ENCODE measurements at regions not wholly inside any gene's neighbourhood (a gene's known extent, or its start where the extent isn't known, plus 50 kb on each side); places are given as distances from the start of the nearest gene placed in this dataset.

DNA sequence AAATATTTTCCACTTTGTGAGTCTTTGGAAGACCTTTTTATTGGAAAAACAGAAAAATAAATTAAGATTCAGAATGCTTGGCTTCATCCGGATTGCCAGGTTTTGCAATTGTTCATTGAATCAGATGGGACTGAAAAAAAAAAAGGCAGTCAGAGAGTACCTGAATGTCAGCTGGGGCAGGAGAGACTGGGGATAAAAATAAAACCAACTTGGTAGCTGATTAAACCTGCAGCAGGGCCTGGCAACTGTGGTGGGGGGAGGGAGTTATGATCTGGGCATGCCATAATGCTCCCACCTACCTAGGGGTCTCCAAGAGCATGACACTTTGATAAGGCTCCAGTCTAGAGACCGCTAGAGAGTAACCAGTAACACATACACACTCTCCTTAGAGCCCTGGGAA lies 454.4 kb downstream of the DTWD2 start (continued):
- TF ChIP-seq, protein P1, sequence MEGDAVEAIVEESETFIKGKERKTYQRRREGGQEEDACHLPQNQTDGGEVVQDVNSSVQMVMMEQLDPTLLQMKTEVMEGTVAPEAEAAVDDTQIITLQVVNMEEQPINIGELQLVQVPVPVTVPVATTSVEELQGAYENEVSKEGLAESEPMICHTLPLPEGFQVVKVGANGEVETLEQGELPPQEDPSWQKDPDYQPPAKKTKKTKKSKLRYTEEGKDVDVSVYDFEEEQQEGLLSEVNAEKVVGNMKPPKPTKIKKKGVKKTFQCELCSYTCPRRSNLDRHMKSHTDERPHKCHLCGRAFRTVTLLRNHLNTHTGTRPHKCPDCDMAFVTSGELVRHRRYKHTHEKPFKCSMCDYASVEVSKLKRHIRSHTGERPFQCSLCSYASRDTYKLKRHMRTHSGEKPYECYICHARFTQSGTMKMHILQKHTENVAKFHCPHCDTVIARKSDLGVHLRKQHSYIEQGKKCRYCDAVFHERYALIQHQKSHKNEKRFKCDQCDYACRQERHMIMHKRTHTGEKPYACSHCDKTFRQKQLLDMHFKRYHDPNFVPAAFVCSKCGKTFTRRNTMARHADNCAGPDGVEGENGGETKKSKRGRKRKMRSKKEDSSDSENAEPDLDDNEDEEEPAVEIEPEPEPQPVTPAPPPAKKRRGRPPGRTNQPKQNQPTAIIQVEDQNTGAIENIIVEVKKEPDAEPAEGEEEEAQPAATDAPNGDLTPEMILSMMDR (conservative IDR thresholded peaks at IDR 0.05; ENCODE audit: low read depth in 2 of 2), result no peak
- TF ChIP-seq CREB1 (CRISPR knock-in tag; IDR thresholded peaks at IDR 0.05; ENCODE audit: low read depth), result no peak
- TF ChIP-seq STAT1 (IDR thresholded peaks at IDR 0.05; ENCODE audit: unreplicated experiment), result no peak
- no peak for TF ChIP-seq EZH2 (IDR thresholded peaks at IDR 0.05; ENCODE audit: low read depth, unreplicated experiment)
- TF ChIP-seq ZNF331 (CRISPR knock-in tag; IDR thresholded peaks at IDR 0.05; ENCODE audit: low read depth), result no peak
- no peak for TF ChIP-seq POLR2AphosphoS5 (IDR thresholded peaks at IDR 0.05; ENCODE audit: low read depth)

DNA sequence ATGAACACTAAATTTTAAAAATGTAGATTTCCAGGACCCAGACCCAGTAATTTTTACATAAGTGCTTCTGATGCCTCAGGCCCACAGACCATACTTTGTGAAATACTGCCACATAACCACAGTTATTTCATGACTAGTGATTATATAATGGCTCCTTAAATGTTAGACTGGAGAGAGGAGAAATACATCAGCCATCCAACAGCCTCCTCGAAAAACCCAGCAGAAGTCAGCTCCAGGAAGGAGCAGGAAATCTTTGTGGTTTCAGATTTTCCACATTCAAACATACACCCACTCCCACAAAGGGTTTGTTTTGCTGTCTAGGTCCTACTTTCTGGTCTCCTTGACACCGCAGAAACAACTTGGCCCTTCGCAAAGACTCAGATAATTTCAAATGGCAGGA lies 455.2 kb downstream of the DTWD2 start:
- Histone ChIP-seq H3K79me2 (replicated peaks; ENCODE audit: insufficient read depth) (no peaks in the 10 kb centered on the region), H3K4me1 (ENCODE audit: insufficient read depth) (peaks cover 10% of the 10 kb centered on the region; the same call in 1 of the 2 replicates), H3K4me2 (no peak overlapping the region), H3F3A (replicated peaks; ENCODE audit: low read depth) (no peaks in the 10 kb centered on the region), H2AFZ (no peak overlapping the region), H4K20me1 (replicated peaks; ENCODE audit: insufficient read depth) (no peaks in the 10 kb centered on the region), H3K27me3 (ENCODE audit: insufficient read depth) (no peaks in the 10 kb centered on the region), H3K27ac (ENCODE audit: low read depth) (no peak overlapping the region), H3K4me3 (no peak overlapping the region), H3K9me2 (ENCODE audit: insufficient read depth) (peaks cover 14% of the 10 kb centered on the region), H3K36me3 (ENCODE audit: insufficient read depth) (no peaks in the 10 kb centered on the region)
- H3K27ac Mint-ChIP-seq, result no peak overlapping the region
- DNase-seq (ENCODE audit: low spot score), result no peak
- H3K4me1 Mint-ChIP-seq, result peaks cover 12% of the 10 kb centered on the region
- H3K36me3 Mint-ChIP-seq (ENCODE audit: low read depth), result no peaks in the 10 kb centered on the region
- peaks cover 5% of the 10 kb centered on the region; the same call in 2 of the 3 replicates for H3K9me3 Mint-ChIP-seq
- no peak for ATAC-seq
- H3K4me3 Mint-ChIP-seq, result no peak overlapping the region
- H3K27me3 Mint-ChIP-seq (ENCODE audit: insufficient read depth, low read depth, poor library complexity), result no peaks in the 10 kb centered on the region
- no peak for TF ChIP-seq ZNF331 (CRISPR knock-in tag; IDR thresholded peaks at IDR 0.05; ENCODE audit: low read depth)
- no peak for TF ChIP-seq NANOG (IDR thresholded peaks at IDR 0.05; ENCODE audit: borderline replicate concordance)
- TF ChIP-seq POLR2AphosphoS5 (IDR thresholded peaks at IDR 0.05; ENCODE audit: low read depth), result no peak
- TF ChIP-seq, protein P2, sequence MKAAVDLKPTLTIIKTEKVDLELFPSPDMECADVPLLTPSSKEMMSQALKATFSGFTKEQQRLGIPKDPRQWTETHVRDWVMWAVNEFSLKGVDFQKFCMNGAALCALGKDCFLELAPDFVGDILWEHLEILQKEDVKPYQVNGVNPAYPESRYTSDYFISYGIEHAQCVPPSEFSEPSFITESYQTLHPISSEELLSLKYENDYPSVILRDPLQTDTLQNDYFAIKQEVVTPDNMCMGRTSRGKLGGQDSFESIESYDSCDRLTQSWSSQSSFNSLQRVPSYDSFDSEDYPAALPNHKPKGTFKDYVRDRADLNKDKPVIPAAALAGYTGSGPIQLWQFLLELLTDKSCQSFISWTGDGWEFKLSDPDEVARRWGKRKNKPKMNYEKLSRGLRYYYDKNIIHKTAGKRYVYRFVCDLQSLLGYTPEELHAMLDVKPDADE (IDR thresholded peaks at IDR 0.05), result no peak
- TF ChIP-seq, protein P1 (conservative IDR thresholded peaks at IDR 0.05; ENCODE audit: low read depth in 2 of 2), result no peak
- TF ChIP-seq, protein P3, sequence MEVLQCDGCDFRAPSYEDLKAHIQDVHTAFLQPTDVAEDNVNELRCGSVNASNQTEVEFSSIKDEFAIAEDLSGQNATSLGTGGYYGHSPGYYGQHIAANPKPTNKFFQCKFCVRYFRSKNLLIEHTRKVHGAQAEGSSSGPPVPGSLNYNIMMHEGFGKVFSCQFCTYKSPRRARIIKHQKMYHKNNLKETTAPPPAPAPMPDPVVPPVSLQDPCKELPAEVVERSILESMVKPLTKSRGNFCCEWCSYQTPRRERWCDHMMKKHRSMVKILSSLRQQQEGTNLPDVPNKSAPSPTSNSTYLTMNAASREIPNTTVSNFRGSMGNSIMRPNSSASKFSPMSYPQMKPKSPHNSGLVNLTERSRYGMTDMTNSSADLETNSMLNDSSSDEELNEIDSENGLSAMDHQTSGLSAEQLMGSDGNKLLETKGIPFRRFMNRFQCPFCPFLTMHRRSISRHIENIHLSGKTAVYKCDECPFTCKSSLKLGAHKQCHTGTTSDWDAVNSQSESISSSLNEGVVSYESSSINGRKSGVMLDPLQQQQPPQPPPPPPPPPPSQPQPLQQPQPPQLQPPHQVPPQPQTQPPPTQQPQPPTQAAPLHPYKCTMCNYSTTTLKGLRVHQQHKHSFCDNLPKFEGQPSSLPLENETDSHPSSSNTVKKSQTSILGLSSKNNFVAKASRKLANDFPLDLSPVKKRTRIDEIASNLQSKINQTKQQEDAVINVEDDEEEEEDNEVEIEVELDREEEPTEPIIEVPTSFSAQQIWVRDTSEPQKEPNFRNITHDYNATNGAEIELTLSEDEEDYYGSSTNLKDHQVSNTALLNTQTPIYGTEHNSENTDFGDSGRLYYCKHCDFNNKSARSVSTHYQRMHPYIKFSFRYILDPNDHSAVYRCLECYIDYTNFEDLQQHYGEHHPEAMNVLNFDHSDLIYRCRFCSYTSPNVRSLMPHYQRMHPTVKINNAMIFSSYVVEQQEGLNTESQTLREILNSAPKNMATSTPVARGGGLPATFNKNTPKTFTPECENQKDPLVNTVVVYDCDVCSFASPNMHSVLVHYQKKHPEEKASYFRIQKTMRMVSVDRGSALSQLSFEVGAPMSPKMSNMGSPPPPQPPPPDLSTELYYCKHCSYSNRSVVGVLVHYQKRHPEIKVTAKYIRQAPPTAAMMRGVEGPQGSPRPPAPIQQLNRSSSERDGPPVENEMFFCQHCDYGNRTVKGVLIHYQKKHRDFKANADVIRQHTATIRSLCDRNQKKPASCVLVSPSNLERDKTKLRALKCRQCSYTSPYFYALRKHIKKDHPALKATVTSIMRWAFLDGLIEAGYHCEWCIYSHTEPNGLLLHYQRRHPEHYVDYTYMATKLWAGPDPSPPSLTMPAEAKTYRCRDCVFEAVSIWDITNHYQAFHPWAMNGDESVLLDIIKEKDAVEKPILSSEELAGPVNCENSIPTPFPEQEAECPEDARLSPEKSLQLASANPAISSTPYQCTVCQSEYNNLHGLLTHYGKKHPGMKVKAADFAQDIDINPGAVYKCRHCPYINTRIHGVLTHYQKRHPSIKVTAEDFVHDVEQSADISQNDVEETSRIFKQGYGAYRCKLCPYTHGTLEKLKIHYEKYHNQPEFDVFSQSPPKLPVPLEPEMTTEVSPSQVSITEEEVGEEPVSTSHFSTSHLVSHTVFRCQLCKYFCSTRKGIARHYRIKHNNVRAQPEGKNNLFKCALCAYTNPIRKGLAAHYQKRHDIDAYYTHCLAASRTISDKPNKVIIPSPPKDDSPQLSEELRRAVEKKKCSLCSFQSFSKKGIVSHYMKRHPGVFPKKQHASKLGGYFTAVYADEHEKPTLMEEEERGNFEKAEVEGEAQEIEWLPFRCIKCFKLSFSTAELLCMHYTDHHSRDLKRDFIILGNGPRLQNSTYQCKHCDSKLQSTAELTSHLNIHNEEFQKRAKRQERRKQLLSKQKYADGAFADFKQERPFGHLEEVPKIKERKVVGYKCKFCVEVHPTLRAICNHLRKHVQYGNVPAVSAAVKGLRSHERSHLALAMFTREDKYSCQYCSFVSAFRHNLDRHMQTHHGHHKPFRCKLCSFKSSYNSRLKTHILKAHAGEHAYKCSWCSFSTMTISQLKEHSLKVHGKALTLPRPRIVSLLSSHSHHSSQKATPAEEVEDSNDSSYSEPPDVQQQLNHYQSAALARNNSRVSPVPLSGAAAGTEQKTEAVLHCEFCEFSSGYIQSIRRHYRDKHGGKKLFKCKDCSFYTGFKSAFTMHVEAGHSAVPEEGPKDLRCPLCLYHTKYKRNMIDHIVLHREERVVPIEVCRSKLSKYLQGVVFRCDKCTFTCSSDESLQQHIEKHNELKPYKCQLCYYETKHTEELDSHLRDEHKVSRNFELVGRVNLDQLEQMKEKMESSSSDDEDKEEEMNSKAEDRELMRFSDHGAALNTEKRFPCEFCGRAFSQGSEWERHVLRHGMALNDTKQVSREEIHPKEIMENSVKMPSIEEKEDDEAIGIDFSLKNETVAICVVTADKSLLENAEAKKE (CRISPR knock-in tag; IDR thresholded peaks at IDR 0.05), result no peak
- TF ChIP-seq EZH2 (IDR thresholded peaks at IDR 0.05; ENCODE audit: low read depth, unreplicated experiment), result no peak
- TF ChIP-seq STAT1 (IDR thresholded peaks at IDR 0.05; ENCODE audit: unreplicated experiment), result no peak
- no peak for TF ChIP-seq CREB1 (CRISPR knock-in tag; IDR thresholded peaks at IDR 0.05; ENCODE audit: low read depth)
- no peak for TF ChIP-seq EZH2phosphoT487 (IDR thresholded peaks at IDR 0.05; ENCODE audit: unreplicated experiment)

Data from GM23338 (cell line).